GM18508 (cell line): ENCODE measurements at regions not wholly inside any gene's neighbourhood (a gene's known extent, or its start where the extent isn't known, plus 50 kb on each side); places are given as distances from the start of the nearest gene placed in this dataset.
"Not testable (repeated sequence)": the region's sequence is repeated elsewhere in the genome, so short reads cannot be mapped to it uniquely, and the experiment has no call there.

Experiments
- ATAC-seq: cut with Tn5 transposase; IDR thresholded peaks from one replicate; pipeline ENCODE4 v1.9.1; 2021; ENCODE audit warnings: moderate number of reproducible peaks; ENCODE audit not compliant: insufficient read depth, unreplicated experiment

DNA sequence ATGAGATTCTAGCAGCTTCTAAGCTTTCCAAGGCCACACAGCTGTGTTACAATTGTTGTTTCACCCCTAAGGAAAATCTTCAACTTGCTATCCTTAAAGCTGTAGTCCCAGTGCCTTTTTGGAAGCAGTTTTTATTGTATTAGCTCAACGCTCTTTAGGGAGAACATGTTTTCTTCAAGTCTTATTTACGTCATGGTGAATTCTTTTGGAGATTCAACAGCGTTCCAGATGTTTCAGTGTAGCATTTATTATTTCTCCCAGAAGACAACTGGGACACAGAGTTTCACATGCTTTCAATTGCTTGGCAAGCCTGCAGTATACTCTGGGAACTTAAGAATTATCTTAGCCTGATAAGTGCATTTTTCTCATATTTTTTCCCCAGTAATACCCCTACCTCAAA lies 888.3 kb downstream of the PLOD2 start:
- no peak for ATAC-seq

DNA sequence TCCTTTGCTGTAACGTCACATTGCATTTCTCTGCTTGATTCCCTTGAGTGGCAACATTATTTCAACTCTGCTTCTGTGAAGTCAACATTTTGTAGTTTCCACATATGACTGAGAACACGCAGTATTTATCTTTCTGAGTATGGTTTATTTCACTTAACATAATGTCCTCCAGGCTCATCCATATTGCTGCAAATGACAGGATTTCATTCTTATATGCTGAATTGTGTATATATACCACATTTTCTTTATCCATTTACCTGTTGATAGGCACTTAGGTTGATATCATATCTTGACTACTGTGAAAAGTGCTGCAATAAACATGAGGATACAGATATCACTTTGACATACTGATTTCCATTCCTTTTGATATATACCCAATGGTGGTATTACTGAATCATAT lies 878.5 kb downstream of the PLOD2 start:
- ATAC-seq: no peak

DNA sequence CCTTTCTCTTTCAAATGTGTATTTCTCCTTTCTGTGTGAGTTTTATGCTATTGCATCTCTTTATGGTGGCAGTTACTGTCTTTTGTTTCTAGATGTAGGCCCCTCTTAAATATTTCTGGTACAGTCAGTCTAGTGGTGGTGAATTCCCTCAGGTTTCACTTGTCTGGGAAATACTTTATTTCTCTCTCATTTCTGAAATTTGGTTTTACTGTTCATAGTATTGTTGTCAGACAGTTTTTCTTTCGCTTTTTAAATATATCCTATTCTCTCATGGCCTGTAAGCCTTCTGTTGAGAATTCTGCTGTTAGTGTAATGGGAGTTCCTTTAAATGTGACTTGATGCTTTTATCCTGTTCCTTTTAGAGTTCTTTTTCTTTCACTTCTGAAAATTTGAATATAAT lies 874.0 kb downstream of the PLOD2 start:
- ATAC-seq: peak; percentile 47

DNA sequence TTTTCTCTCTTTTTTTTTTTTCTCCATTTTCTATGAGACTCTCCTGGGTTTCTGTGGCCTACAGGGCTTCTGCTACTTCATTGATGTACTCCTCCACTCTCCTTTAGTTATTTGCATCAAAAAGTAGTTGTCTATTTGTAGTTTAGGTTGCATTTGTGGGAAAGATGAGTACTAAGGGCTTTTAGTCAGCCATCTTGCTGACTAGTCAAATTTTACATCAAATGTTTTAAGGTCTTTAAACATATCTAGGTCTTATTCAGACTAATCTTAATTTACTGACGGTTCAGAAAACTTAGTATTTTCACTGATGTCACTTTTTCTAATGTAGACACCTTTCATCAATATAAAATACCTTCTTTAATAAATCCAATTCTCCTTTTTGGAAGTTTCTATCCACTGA lies 871.0 kb downstream of the PLOD2 start:
- ATAC-seq: no peak

DNA sequence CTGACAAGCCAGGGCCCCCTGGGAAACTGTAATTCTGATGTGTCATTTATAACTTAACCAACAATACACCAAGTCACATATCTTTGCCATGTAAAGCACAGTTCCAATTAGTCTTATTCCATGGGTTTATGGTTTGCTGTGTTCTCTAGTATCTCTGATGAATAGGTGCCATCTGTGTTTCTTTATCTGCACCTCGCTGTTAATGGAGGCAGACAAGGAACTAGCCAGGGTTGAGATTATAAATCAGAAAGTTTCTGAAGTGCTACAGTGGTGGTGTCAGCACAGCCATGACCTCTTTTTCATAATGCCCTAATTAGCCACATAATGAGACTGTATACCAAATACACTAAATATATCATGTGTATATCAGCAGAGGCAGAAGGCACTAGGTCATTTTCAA lies 866.4 kb downstream of the PLOD2 start:
- ATAC-seq: no peak

DNA sequence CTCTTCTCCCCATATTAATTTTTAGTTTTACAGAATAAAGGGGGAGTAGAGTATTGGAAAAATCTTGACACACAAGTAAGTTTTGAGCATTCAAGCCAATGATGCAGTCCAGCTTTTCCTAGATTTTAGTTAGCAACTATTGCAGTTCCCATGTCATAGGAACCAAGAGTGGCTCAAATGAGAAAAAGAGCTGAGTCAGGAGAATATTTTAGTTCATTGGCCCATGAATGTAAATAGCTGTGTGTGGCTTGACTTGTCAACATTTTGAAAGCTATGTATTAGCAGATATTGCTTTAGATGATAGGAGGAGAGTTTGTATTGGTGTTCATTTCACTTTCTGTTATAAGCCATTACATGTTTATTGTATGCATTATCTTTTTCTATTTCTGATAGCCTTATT lies 853.7 kb downstream of the PLOD2 start:
- no peak for ATAC-seq

DNA sequence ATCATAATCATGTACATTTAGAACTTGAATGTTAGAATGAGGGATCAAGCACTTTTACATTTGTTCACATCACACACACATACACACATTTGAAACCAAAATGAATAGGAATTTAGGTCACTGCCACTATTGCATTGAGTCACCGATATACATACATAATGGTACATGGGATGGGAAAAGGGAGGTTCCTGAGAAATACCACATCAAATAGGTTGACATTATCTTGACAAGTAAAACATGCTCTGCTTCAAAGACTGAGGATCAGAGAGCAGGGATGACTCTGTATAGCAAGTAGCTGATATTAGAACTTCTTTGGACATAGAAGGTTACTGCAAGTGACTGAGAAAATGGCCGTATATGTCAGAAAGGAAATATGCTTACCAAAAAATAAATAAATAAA lies 847.2 kb downstream of the PLOD2 start:
- ATAC-seq: no peak

DNA sequence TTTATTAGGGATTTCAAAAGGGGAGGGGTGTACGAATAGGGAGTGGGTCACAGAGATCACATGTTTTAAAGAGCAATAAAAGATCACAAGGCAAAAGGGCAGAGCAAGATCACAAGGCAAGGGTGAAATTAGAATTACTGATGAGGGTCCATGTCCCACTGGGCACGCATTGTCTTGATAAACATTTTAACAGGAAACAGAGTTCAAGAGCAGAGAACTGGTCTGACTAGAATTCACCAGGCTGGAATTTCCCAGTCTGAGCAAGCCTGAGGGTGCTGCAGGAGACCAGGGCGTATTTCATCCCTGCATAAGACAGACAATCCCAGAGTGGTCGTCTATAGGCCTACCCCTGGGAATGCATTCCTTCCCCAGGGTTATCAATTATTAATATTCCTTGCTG lies 844.7 kb downstream of the PLOD2 start:
- ATAC-seq: not testable (repeated sequence)

DNA sequence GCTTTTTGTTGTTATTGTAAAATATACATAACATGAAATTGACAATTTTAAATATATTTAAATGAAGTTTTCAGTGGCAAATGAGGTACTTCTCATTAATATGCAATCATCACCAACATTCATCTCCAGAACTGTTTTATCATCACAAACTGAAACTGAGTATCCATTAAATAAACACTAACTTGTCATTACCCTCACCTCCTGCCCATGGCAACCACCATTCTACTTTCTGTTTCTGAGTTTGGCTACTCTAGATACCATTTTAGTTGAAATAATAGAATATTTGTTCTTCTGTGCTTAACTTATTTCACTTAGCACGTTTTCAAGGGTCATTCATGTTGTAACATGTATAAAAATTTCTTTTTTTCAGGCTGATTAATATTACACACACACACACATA lies 834.3 kb downstream of the PLOD2 start:
- ATAC-seq: no peak

DNA sequence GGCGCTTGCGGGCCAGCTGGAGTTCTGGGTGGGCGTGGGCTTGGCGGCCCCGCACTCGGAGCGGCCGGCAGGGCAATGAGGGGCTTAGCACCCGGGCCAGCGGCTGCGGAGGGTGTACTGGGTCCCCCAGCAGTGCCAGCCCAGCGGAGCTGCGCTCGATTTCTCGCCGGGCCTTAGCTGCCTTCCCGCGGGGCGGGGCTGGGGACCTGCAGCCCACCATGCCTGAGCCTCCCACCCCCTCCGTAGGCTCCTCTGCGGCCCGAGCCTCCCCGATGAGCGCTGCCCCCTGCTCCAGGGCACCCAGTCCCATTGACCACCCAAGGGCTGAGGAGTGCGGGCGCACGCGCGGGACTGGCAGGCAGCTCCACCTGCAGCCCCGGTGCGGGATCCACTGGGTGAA lies 827.6 kb downstream of the PLOD2 start:
- ATAC-seq: not testable (repeated sequence)

DNA sequence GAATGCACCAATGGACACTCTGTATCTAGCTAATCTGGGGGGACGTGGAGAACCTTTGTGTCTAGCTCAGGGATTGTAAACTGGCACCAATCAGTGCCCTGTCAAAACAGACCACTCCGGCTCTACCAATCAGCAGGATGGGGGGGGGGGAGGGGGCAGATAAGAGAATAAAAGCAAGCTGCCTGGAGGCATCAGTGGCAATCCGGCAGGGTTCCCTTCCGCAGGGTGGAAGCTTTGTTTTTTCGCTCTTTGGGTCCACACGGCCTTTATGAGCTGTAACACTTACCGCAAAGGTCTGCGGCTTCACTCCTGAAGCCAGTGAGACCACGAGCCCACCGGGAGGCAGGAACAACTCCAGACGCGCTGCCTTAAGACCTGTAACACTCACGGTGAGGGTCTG lies 827.1 kb downstream of the PLOD2 start:
- ATAC-seq: no peak

DNA sequence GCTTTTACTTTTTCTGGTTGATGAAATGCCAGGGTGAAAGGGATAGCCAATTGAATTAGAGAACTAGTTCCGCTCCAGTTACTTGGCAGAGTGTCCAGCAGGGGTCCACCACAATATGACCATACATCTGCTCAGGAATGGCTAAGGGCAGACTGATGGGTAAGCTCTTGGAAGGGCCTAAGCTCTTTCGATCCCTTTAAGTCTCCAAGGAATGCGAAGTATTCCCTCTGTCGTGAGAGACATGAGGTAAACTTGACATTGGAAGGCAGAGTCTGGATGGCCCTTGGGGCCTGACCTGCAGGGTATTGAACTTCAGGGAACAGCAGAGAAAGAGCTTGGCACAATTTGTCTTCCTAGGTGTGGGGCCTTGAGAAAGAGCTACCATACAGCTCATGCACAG lies 805.8 kb downstream of the PLOD2 start:
- ATAC-seq: no peak

DNA sequence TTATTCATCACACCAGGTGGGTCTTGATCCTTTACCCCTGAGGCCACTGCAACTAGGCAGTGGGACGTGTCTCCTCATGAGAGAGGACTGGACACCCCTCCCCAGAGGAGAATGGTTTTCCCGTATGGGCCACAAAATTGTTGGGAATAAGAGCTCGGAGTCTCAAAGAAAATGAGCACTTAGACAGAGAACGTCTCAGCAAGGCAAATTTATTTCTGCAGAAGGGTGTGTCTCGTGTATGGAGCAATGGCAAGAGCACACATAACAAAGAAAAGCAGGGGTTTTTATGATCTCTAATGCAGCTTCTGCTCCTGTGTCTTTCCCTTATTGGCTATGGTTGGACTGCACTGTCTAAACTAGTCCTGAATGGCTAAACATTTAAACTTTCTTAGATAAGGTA lies 803.5 kb downstream of the PLOD2 start:
- ATAC-seq: no peak

DNA sequence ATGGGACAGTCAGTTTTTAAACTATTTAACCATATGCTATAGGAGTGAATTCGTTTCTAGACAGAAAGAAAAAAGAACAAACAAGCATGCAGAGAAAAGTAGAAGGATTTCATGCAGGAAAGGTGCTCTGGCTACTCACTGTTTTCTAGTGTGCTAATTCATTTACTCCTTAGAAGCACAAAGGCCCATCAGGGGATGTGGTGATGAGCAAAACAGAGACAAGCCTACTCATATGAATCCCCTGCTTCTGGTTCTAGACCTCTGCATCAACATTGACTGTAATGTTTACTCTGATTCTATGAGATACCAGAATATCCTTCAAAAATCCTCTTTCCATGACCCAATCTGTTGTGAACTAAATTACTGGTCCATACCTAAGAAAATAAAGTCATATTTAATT lies 801.9 kb downstream of the PLOD2 start:
- no peak for ATAC-seq

DNA sequence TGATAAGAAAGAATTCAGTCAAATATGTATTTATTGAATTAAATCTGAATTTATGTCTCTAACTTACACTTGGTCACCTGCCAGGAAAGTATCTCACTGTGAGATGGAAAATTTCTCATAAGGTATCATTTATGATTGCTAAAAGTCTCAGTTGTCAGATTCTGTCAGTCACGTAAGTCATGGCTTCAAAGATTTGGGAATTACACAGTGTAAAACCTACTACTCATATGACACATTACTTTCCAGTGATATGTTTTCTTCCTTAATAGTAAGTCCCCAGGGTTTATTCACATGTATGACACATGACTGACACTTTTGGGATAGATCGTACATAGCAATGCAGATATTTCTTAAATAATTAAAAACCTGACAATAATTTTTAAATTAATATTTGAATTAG lies 792.2 kb downstream of the PLOD2 start:
- ATAC-seq: no peak

DNA sequence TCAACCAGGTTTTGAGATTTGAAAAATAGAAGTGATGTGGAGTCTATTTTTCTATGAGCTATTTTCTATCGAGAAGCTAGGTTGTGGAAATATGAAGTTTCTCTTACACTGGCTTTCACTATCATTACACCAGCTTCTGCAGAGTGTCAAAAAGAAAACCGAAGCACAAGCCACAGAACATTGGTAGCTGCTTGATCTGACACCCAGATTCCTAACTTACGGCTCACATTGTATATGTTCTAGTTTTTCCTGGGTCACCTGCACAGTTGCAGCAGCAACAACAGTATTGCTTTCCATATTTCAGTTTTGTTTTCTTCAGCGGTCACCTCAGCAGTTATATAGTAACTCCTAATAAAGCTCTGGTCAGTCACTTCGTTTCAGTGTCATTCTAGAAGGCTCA lies 790.1 kb downstream of the PLOD2 start:
- no peak for ATAC-seq

DNA sequence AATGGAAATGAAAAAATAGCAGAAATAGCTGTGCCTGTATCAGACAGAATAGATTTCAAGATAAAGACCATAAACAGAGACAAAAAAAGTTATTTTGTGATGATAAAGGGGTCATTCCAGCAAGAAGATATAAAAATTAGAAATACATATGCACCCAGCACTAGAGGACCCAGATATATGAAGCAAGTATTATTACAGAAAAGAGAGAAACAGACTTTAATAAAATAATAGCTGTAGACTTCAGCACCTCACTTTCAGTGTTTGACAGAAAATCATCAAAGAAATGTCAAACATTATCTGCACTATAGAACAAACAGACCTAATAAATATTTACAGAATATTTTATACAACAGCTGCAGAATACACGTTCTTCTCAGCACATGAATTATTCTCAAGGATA lies 783.7 kb downstream of the PLOD2 start:
- ATAC-seq: no peak

DNA sequence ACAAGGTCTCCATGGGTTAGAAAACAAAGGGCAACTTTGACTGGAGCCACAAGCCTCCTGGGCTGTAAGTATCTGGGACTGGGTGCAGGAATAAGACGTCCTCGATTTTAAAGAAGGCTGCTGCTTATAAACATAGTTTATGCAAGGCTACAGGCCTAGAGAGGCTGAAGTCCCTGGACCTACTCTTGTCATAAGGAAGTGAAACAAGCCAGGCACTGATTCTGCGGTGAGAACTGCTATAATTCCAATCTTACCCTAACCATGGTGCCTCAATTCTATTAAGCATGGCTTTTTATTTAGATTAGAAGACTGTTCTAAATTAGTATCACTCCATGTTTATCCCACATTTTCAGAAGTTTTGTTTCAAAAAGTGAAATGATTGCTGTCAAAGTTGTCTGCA lies 777.6 kb downstream of the PLOD2 start:
- no peak for ATAC-seq

DNA sequence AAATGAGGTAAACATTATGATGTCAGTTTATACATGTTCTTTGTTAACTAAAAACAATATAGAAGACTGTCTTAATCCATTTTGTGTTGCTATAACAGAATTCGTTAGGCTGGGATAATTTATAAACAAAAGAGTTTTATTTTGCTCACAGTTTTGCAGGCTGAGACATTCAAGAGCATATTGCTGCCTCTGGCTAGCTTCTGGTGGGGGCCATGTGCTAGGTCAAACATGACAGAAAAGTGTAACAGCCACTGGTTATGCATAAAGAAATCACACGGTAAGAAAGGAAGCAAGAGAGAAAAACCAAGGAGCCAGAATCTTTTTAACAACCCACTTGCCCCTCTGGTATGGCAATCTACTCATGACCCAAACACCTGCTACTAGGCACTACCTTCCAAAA lies 776.7 kb downstream of the PLOD2 start:
- no peak for ATAC-seq

DNA sequence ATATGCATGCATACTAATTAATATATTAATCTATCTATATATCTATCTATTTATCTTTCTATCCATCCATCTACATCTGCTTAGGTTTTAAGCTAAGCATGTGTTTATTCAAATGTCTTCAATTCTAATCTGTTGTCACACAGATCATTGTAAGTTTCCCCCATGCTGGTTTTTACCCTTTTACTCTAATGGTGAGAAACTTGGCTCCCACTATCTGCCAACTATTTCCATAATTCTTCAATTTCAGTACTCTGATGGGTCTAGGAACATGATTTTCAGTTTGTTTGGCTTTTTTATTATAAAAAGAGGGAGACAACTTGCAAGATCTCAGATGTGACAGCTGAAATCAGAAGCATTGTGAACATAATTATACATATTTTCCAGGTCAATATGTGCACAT lies 773.8 kb downstream of the PLOD2 start:
- ATAC-seq: no peak

DNA sequence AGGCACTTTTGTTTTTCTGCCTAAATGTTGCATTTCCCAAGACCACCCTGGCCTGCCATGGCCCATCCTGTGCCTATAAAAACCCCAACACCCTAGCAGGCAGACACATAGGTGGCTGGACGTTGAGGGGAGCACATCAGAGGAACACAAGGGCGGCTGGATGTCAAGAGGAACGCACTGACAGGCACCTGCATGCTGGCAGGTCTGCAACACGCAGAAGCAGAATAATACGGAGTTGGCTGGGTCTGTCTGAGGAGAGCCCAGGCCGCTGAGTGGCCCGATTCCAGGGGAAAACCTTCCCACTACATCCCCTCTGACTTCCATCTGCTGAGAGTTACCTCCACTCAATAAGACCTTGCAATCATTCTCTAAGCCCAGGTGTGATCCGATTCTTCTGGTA lies 765.6 kb downstream of the PLOD2 start:
- ATAC-seq: no peak

DNA sequence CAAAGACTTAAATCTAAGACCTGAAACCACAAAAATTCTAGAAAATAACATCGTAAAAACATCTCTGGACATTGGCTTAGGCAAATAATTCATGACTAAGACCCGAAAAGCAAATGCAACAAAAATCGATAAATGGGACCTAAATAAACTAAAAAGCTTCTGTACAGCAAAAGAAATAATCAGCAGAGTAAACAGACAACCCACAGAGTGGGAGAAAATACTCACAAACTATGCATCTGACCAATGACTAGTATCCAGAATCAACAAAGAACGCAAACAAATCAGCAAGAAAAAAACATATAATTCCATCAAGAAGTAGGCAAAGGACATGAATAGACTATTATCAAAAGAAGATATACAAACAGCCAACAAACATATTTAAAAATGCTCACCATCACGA lies 749.4 kb downstream of the PLOD2 start:
- ATAC-seq: no peak

DNA sequence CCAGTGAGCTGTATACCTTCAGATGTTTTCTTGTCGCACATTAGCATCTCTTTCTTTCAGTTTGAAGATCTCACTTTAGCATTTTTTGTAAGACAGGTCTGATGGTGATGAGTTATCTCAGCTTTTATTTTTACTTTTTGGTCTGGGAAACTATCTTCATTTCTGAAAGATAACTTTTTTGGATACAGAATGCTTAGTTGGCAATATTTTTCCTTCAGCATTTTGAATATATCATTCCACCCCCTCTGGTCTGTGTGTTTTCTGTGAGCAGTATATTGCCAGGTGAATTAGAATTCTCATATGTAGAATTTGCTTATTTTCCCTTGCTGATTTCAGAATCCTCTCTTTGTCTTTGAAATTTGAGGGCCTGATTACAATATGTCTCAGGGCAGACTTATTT lies 743.3 kb downstream of the PLOD2 start:
- ATAC-seq: no peak
